ENCODE measurements at regions not wholly inside any gene's neighbourhood (a gene's known extent, or its start where the extent isn't known, plus 50 kb on each side); places are given as distances from the start of the nearest gene placed in this dataset.

DNA sequence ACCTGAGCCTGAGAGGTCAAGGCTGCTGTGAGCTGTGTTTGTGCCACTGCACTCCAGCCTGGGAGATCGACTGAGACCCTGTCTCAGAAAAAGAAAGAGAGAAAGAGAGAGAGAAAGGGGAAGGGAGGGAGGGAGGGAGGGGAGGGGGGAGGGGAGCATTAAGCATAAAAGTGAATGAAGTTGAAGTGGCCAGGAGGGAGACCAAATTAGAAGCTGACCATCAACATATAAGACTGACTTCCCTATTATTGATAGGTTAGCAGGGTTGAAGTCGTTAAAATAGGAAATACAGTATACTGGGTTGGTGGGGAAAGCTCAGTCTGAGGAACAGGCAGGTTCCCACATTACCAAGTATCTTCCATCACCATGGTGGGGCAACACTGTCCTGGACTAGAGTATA, 117.1 kb upstream of the MKLN1 start:
- DNase-seq (ENCODE audit: low spot score): no peak
- no peak for ATAC-seq (ENCODE audit: low FRiP score)
- TF ChIP-seq, protein P1, sequence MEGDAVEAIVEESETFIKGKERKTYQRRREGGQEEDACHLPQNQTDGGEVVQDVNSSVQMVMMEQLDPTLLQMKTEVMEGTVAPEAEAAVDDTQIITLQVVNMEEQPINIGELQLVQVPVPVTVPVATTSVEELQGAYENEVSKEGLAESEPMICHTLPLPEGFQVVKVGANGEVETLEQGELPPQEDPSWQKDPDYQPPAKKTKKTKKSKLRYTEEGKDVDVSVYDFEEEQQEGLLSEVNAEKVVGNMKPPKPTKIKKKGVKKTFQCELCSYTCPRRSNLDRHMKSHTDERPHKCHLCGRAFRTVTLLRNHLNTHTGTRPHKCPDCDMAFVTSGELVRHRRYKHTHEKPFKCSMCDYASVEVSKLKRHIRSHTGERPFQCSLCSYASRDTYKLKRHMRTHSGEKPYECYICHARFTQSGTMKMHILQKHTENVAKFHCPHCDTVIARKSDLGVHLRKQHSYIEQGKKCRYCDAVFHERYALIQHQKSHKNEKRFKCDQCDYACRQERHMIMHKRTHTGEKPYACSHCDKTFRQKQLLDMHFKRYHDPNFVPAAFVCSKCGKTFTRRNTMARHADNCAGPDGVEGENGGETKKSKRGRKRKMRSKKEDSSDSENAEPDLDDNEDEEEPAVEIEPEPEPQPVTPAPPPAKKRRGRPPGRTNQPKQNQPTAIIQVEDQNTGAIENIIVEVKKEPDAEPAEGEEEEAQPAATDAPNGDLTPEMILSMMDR (IDR thresholded peaks at IDR 0.05): no peak

DNA sequence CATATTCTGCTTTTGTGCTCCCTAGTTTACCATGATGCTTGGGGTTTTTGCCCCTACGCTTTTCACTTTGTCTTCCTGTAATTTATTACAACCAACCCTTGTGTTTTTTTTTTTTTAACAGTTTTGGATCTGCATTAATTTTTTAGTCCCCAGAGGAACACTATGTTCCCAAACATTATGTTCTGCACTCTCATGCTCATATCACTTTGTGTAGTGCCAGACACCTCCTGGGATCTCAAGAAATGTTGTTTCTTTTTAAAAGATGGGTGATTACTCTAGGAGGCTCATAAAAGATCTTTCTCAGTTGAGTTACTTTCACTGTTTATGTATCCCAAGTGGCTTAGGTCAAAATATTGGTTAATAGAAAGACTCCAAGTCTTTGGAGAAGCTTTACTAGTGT, 116.2 kb upstream of the MKLN1 start:
- ATAC-seq (ENCODE audit: low FRiP score) (no peak), DNase-seq (ENCODE audit: low spot score) (no peak)
- TF ChIP-seq, protein P1 (IDR thresholded peaks at IDR 0.05): no peak

GRCh38 chr7:131212114-131212513, 115.6 kb upstream of the MKLN1 start:
- DNase-seq (ENCODE audit: low spot score) (no peak), ATAC-seq (ENCODE audit: low FRiP score) (no peak)

DNA sequence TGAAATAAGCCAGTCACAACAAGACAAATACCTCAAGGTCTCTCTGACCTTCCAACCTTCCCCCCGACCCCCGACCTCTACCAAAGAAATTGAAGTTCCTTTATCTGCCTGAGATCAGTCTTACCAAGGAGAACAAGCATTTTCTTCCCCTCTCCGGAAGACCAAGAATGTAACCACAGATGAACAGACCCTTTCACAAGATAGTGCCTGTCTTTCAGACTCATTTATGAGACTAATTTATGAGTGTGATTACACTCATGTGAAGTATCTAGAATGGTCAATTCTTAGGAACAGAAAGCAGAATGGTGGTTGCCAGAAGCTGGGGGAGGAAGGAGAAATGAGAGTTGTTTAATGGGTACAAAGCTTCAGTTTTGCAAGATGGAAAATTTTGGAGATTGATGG, 108.9 kb upstream of the MKLN1 start:
- no peak for ATAC-seq (ENCODE audit: low FRiP score)
- TF ChIP-seq, protein P1 (IDR thresholded peaks at IDR 0.05): no peak
- no peak for DNase-seq (ENCODE audit: low spot score)

More at GRCh38 chr7:131212114-131212513, 115.6 kb upstream of the MKLN1 start:
- TF ChIP-seq, protein P1 (IDR thresholded peaks at IDR 0.05): no peak

- DNase-seq (ENCODE audit: low spot score) (no peak), ATAC-seq (ENCODE audit: low FRiP score) (no peak)
- TF ChIP-seq, protein P1 (IDR thresholded peaks at IDR 0.05): no peak
Observed at GRCh38 chr7:131219312-131220041, 108.2 kb upstream of the MKLN1 start.

DNA sequence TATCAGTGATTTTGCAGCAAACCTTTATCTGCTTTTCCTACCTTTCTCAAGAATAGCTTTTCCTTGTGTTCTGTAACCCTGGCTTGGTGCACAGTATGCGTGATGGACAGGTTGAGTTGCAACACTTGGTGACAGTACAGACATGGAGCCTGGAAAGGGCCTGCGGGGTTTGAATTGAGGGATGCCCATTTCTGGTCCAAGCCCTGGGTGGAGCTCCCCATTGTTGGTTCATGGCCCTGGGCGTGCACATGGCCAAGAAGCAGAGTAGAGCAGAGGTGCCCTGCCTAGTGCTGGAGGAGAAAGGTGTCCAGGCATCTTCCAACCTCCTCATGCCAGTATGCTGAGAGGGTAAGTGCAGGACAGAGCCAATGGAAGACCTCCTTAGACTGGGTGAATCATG, 106.6 kb upstream of the MKLN1 start:
- no peak for DNase-seq (ENCODE audit: low spot score)
- ATAC-seq (ENCODE audit: low FRiP score): no peak

GRCh38 chr7:131222171-131222570, 105.5 kb upstream of the MKLN1 start:
- TF ChIP-seq, protein P1 (IDR thresholded peaks at IDR 0.05): no peak
- no peak for ATAC-seq (ENCODE audit: low FRiP score)
- no peak for DNase-seq (ENCODE audit: low spot score)

More for the DNA sequence above, 106.6 kb upstream of the MKLN1 start:
- TF ChIP-seq, protein P1 (IDR thresholded peaks at IDR 0.05): no peak

Data from omental fat pad (tissue), 3 donors.